ENCODE measurements at regions not wholly inside any gene's neighbourhood (a gene's known extent, or its start where the extent isn't known, plus 50 kb on each side); places are given as distances from the start of the nearest gene placed in this dataset.

- no peaks in the 10 kb centered on the region for H3K79me2 ChIP-seq (ENCODE audit: control insufficient read depth, insufficient read depth, low read length)
- H3K27me3 ChIP-seq (ENCODE audit: control insufficient read depth in 2 of 2, insufficient read depth in 2 of 2, low read length in 2 of 2): no peaks in the 10 kb centered on the region
- FAIRE-seq (no peak), DNase-seq (ENCODE audit: low read depth, low spot score) (no peak)
- no peak overlapping the region for H2AFZ ChIP-seq (ENCODE audit: low read depth, low read length)
- H3K27ac ChIP-seq (ENCODE audit: insufficient read depth, low read depth, low read length): no peak overlapping the region
- TF ChIP-seq POLR2AphosphoS5 (IDR thresholded peaks at IDR 0.05; ENCODE audit: insufficient read depth, low read depth, low read length): no peak
- TF ChIP-seq FOS (IDR thresholded peaks at IDR 0.05; ENCODE audit: borderline replicate concordance, insufficient read depth, low read length): no peak
- no peak for TF ChIP-seq EZH2 (IDR thresholded peaks at IDR 0.05; ENCODE audit: borderline replicate concordance, low read depth, low read length, severe bottlenecking)
- TF ChIP-seq MYC (IDR thresholded peaks at IDR 0.05; ENCODE audit: low read depth, low read length): no peak
- no peak for TF ChIP-seq MAX (IDR thresholded peaks at IDR 0.05; ENCODE audit: insufficient read depth, insufficient read length)
- no peak for TF ChIP-seq JUN (IDR thresholded peaks at IDR 0.05; ENCODE audit: borderline replicate concordance, insufficient read depth, insufficient read length, low read depth)
- no peak for TF ChIP-seq CTCF (IDR thresholded peaks at IDR 0.05; ENCODE audit: extremely low read depth in 1 of 2, insufficient read depth in 1 of 2, low read depth in 1 of 2, low read length in 2 of 2)
- TF ChIP-seq POLR2A (IDR thresholded peaks at IDR 0.05; ENCODE audit: low read depth, low read length): no peak
- no peak for TF ChIP-seq GATA2 (IDR thresholded peaks at IDR 0.05; ENCODE audit: insufficient read depth, insufficient read length, low read depth, low read length)
- CTCF ChIA-PET: no interaction called here
- H3K36me3 ChIP-seq (ENCODE audit: control insufficient read depth in 2 of 2, extremely low read depth in 1 of 2, insufficient read depth in 2 of 2, low read length in 2 of 2): no peaks in the 10 kb centered on the region
- no peaks in the 10 kb centered on the region for H3K4me1 ChIP-seq (ENCODE audit: control insufficient read depth, extremely low read depth, insufficient read depth, low read length)
- POLR2A ChIA-PET: no interaction called here
- H3K9ac ChIP-seq (replicated peaks; ENCODE audit: extremely low read depth, insufficient read depth, low read length): no peak overlapping the region
- no TSS peak for BruUV-seq (replicated peaks)
- dilution Hi-C loops (cut with MboI; ENCODE audit: extremely low pct_ligation_motif_present, low sequenced_read_pairs) (no loop called here), intact Hi-C loops (cut with micrococcal nuclease) (no loop called here)
- H3K4me2 ChIP-seq (ENCODE audit: insufficient read depth, low read length): no peak overlapping the region
- no peak overlapping the region for H3K4me3 ChIP-seq (replicated peaks in 1 of 3; ENCODE audit: insufficient read depth in 1 of 3, low read depth in 1 of 3, low read length in 3 of 3)
- no peaks in the 10 kb centered on the region for H3K9me1 ChIP-seq (replicated peaks; ENCODE audit: control insufficient read depth, extremely low read depth, insufficient read depth, low read length)
- no peaks in the 10 kb centered on the region for H4K20me1 ChIP-seq (replicated peaks; ENCODE audit: control insufficient read depth, extremely low read depth, insufficient read depth, low read length)
- no peaks in the 10 kb centered on the region for H3K9me3 ChIP-seq (replicated peaks; ENCODE audit: control insufficient read depth, insufficient read depth, low read length)
Observed at GRCh38 chr10:59057345-59057744, 119.1 kb upstream of the PHYHIPL start.

Data from endothelial cell of umbilical vein (primary cell).